ENCODE measurements at regions not wholly inside any gene's neighbourhood (a gene's known extent, or its start where the extent isn't known, plus 50 kb on each side); places are given as distances from the start of the nearest gene placed in this dataset.

DNA sequence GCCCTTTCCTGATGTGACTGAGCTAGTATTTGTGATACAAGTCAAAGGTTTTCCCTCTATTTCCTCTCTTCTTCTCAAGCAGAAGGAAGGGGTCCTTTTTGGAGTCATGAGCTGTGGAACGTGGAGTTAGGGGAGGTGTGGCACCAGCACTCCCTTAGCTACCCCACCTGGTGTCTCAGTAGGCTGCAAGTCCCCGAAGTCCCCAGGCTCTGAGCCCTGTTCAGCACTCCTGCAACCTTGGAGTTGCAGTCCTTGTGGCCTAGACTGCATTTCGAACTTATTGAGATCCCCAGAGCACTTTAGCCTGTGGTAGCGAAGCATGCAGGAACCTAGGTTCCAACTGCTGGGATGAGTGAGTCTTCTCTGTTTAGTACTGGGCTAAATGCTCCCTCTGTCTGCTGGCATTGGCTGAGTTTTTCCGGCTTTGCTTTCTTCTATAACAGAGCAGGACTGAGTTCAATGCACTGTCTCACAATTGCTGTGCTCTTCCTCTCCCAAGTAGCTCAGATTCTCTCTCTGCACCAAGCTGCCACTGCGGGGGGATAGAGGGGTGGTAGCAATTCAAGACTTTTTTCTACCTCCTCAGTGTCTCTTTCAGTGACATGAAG is 600.7 kb upstream of the CDH9 start:
- no peak for DNase-seq

DNA sequence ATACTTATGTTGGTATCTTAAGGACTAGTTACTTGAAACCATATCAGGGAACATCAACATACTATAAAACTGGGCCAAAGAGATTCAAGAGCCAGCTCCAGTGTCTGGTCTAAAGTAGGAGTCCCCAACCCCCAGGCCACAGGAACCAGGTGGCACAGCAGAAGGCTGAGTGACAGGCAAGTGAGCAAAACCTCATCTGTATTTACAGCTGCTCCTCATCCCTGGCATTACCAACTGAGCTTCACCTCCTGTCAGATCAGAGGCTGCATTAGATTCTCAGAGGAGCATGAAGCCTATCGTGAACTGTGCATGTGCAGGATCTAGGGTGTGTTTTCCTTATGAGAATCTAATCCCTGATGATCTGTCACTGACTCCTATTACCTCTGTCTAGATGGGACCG is 581.6 kb upstream of the CDH9 start:
- no peak for DNase-seq

DNA sequence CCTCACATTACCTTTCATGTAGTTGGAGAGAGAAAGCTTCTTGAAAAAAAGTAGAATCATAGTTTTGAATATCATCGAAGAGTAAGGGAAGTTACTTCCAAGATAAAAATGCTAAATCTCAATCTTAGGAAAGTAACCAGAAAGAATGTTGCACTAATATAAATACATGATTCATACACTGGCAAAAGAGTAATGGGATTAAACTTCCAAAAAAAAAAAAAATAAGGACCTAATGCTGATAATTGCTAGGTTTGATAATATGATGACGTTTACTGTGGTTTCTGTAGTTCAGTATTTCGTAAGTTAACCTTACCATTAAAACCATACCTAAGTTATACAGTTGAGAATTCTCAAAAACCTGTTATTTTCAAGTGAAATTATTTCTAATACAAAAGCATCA is 573.8 kb upstream of the CDH9 start:
- DNase-seq: no peak

DNA sequence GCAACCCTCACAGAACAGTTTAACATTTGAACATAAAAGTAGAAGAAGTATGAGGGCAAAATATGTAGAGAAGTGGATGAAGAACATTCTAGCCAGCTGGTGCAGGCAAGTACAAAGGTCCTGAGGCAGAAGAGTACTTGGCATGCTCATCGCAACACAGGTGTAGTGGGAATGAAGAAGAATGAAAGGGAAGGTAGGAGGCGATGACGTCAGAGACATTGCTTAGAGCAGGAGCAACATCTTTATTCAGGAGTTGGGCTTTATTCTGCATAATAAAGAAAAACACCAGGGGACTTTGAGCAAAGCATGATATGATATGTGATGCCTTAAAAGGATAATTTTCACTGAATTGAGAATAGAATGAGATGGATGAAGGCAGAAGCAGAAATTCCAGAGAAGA is 570.6 kb upstream of the CDH9 start:
- no peak for DNase-seq

DNA sequence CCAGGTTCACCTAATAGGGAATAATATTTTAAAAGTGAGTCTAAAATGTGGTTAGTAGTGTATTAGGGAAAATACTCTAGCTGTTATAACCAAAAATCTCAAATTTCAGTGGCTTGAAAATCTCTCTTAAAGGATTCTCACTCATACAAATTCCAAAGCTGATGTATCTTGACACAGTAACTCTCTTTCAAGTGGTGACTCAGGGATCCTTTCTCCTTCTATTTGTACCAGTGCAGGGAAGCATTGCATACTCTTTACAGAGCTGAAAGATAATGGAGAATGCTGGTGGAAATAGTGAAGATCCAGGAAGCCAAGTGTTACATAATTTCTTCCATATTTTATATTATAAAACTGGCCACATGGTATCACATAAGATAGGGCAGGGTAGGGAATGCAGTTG is 560.2 kb upstream of the CDH9 start:
- DNase-seq: no peak

DNA sequence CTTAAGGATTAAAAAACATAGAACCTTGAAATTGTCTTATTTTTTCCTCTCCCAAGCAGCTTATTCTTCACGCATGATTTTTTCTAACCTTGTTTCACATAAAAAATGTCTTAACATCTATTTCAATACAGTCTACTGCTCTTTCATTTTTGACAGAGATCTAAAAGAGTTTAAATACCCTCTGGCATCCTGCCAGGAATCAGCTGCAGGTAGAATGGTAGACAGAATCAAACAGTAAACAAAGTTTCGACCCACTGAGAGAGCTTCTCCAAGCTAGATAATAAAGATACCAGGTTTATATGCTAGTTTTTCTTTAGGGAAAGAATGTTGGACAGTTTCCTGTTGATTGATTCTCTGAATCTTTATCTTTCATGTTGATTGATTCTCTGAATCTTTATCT is 555.8 kb upstream of the CDH9 start:
- no peak for DNase-seq

DNA sequence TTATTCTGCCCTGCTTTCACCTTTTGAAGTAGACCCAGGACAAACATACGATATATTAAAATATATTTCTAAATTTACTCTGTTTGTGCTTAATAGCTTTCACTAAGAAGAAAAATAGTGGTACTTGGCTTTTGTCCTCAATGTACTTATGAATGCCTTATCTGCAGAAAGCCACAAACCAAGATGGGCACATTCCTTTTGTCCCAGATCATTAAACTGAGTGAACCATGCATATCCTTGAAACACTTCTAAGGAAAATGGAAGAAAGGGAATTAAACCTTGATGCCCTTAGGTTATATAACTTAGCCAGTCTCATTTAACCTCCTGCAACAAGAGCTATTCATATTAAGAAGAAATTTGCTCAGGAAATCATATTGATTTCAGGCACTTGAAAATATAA is 553.8 kb upstream of the CDH9 start:
- no peak for DNase-seq

DNA sequence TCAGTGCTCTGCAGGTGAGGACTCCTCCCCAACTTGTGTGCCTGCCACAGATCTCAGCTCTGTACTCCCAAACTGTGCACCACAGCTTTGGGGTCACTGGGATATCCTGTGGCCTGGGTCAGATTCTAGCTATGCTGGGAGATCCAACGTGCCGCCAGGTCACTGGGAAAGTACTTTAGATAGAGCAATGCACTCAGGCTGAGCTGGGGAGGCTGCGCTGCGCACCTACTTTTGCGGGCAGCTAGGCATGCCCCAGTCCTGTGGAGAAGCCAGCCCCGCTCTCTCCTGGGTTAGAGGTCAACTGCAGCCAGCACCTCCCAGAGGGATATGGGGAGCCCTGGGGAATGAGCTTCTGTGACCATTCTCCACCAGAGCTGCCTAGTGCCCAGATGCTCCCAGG is 552.1 kb upstream of the CDH9 start:
- DNase-seq: no peak

DNA sequence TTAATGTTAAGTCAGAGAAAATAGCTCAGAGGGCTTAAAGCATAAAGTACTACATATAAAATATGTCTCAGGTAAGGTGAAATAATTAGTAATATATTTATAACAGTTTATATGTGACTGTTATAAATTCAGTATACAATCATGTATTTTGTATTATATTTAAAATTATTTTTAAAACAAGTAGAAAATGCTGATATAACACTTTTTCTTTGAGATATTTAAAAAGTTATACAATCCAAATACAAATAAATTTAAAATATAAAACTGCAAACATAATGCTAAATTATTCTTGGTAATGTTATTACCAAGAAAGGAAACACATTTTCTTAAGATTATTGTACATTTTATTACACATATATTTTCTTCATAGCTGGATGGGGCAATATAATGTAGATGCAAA is 539.9 kb upstream of the CDH9 start:
- DNase-seq: no peak

DNA sequence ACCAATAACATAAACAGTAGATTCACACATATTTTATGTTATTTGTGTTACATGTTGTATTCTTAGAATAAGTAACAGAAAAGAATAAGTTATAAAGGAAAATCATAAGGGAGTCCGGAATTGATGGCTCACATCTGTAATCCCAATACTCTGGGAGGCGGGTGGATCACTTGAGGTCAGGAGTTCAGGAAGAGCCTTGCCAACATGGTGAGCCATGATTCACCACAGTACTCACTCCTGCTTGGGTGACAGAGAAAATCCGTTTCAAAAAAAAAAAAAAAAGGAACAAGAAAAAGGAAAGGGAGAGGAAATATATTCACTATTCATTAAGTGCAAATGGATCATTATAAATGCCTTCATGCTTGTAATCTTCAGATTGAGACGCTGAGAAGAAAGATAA is 533.3 kb upstream of the CDH9 start:
- no peak for DNase-seq

DNA sequence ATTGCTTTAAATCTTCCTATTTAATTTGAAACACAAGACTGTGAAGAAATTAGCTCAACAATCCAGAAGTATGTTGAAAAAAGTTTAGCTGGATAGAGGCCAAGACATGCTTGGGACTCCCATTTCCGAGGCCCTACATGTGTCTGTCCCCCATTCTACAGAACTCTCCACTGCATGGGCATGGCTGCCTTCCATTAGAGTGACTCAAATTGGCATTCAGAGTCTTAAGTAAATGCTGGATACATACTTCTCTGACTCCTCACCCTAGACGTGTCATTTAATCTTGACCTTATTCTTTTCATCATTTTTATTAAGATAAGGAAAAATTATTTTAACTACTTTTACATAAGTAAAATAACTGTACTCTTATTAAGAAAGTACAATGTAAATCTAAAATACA is 530.4 kb upstream of the CDH9 start:
- DNase-seq: no peak

DNA sequence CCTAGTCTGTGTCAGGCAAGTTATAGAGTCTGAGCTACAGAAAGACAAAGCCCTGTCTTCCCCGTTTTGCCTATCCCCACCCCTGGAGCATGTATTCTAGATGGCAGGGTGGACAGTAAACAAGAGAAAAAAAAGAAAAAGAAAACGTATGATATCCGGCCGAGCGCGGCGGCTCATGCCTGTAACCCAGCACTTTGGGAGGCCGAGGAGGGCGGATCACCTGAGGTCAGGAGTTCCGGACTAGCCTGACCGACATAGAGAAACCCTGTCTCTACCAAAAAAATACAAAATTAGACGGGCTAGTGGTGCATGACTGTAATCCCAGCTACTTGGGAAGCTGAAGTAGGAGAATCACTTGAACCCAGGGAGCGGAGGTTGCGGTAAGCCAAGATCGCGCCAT is 523.0 kb upstream of the CDH9 start:
- DNase-seq: no peak

DNA sequence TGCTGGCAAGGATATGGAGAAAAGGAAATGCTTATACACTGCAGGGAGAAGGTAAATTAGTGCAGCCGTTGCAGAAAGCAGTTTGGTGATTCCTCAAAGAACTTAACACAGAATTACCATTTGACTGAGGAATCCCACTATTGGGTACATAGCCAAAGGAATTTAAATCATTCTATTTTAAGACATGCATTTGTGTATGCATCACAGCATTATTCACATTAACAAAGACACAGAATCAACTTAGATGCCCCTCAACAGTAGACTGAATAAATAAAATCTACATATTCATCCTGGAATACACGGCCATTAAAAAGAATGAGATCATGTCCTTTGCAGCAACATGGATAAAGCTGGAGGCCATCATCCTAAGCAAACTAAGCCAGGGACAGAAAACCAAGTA is 510.1 kb upstream of the CDH9 start:
- no peak for DNase-seq

DNA sequence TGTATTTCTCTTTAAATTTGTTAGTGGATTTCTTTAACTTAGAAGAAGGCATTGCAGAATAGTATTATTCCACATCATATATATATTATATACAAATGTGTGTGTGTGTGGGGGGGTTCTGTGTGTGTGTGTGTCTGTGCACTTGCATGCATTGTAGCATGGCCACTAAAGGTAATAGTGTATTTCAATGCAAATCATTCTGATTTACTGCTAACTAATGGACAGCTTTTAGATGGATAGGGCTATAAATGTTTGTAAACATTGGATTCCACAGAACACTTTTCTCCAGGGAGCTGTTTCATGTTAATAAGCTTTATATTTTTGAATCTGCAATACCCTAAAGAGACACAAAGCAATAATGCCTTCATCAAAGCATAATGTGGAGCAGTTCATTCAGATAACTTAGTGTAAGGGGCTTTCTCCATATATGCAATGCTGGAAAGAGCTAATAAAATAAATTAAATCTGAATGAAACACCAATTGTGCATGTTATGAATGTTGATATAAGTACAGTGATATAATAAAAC is 496.7 kb upstream of the CDH9 start:
- DNase-seq: no peak

DNA sequence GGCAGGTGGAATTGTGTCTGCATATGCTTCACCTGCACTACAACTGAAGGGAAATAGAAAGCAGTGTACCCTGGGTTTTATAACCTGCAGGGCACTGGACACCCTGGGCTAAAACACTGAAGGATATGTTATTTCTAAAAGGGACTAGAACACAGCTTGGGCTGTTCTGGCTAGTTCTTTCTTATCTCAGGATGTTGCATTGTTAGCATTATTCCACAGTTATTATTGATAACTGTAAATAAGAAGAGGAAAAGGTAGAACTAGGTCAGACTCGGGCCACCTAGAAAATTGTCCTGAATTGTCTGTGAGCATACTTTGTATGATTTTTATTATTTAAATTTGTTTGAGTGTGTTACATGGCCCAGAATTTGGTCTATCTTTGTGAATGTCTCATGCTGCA is 493.9 kb upstream of the CDH9 start:
- no peak for DNase-seq

DNA sequence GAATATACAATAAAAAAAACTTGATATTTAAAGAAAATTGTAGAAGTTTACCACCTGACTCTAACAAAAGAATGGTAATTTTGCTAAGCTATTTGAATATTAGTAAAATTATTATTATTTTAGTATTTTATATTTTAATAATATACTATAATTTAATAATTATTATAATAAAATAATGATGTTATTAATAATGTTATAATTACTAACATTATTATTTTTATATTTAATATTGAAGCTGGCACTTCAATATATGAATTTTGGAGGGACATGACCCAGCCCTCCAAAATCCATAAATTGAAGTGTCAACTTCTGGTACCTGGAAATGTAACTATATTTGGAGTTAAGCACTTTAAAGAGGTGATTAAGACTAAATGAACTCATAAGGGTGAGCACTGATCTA is 486.1 kb upstream of the CDH9 start:
- DNase-seq: no peak

DNA sequence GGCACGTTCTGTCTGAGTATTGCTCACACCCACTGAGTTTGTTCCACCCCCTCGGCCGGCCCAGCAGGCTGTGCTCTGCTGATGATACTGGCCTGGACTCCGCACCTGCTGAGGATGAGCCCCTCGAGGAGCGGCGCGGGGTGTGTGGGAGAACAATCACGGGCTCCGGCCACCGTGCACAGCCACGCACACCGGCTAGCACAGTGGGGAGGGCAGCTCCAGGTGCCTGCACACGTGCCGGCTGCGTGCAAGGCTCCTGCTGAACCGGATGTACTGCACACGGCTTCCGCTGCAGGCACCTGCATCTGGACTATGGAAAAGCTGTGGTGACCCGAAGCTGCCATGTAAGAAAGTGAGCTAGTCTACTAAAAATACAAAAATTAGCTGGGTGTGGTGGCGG is 485.2 kb upstream of the CDH9 start:
- no peak for DNase-seq

DNA sequence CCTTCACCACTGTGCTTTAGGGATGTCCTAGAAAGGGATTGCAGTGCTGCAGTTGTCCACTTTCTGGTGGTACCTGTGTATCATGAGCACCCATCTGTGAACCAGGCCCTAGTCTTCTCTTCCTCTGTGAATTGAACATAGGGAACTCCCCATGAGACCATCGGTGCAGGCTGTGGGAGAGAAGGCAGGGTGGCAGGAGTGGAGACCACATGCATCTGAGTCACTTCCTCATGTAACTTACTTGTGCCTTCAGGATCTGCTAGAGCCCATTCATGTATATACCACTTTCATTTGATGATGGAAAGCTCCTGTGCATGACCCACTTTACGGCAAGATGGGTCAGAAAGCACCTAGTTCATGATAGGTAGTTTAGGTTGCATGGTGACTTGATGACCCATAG is 478.1 kb upstream of the CDH9 start:
- peak; percentile 81 for DNase-seq

DNA sequence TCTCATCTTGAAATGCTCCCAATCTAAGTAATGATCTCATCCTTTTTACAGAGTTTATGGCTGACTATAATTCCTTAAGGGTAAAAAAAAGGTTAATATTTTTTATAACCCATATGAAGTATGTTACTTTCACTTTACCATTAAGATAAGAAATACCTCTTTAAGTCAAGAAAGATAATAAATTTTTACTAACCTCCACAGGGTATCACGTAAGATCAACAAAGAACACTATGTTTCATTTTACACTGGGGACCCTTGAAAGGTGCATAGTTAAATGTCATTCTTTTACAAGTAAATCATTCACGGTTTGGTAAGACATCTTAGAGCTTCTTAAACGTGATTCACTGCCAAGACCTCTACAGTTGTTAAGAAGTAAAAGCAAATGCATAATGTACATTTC is 472.7 kb upstream of the CDH9 start:
- no peak for DNase-seq

DNA sequence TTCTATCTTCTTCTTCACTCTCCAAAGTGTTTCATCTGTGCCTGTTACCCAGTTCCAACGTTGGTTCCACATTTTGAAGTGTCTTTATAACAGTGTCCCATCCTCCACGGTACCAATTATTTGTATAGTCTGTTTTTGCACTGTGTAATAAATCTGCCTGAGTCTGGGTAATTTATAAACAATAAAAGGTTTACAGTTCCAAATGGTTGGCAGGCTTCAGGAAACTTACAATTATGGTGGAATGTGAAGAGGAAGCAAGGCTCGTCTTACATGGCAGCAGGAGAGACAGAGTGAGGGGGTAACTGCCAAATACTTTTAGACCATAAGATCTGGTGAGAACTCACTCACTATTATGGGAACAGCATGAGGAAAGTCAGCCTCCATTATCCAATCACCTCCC is 465.4 kb upstream of the CDH9 start:
- no peak for DNase-seq

DNA sequence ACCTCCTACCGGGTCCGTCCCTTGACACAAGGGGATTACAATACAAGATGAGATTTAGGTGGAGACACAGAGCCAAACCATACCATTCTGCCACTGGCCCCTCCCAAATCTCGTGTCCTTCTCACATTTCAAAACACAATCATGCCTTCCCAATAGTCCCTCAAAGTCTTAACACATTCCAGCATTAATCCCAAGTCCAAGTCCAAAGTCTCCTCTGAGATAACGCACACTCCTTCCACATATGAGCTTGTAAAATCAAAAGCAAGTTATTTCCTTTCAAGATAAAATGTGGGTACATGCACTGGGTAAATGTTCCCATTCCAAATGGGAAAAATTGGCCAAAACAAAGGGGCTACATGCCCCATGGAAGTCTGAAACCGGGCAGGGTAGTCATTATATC is 463.9 kb upstream of the CDH9 start:
- no peak for DNase-seq

DNA sequence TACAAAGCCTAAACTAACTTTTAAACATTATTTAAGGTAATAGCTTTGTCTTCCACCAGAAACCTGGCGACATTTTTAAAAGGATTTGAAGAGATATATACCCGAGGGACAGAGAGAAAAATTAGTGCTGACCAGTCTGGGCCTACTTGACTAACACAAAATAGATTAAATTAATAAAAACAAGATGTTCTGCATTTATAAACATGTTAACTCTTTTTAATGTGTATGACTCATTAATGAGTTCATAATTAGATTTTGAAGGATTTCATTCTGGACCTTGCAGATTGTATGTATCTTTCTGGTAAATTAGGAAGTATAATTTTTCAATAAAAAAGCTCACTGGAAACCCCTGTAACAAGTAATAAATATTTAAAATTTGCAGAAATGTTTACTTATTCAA is 459.1 kb upstream of the CDH9 start:
- DNase-seq: no peak

DNA sequence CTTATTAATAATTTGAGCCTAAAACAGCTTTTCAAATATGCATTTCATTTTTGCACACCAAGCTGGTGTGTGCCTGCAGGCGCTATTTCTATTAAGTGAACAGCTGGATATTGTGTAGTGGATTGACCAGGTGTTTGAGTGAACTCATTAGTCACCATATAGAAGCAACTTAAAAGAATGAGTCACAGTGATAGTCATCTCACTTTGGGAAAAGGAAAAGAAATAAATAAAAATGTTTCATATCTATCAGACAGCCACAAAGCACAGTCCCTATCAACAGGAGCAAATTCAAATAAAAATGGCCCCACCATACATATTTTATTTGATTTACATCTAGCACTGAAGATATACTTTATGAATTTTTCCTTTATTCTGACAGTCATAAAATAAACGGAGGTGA is 456.5 kb upstream of the CDH9 start:
- no peak for DNase-seq

DNA sequence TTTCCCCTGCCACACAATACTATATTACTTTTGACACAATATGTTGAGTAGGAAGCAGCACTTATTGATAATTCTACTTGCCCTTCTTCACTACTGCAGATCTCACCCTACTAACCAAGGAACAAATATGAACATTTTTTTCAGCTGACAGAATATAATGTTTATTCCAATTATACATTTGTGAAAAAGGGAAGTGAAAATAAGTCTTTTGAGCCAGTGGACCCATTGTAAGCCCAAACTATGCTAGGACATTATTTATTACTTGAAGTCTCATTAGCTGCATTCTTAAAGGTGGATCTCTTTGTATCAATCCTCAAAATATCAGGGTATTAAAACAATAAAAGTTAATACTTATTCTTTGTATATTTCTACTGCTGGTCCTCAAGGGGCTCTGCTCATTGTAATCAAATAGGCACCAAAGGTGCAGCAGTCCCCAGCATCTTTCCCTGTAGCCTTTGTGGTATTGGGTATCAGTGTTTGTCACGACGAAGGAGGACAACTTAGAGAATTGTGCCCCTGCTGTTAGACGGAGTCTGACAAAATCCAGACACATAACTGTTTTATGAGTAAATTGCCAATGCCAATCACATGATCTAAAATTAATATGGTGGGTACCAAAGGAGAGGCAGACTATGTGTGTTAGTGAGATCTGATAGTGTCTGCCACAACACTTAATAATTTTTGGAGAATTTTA is 453.5 kb upstream of the CDH9 start:
- DNase-seq: peak; percentile 28

DNA sequence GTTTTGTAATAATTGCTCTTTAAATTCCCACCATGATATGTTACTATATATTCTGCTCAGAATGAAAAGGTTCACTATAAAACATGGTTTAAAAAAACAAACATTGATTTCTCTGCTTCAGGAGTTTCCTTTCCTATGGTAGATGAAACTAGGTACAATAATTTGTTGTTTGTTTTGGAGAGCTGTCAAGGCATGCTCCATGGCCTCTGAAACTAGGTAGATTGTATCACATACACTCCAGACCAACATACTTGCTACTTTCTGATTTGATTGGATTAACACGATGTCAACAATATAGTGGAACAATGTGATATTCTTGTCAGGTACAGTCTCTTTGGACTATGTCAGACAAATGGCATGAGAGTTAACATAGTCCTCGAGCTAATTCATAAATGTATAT is 452.7 kb upstream of the CDH9 start:
- DNase-seq: no peak

All from MV-4-11 (cell line).